GM19395 (cell line): ENCODE measurements at regions not wholly inside any gene's neighbourhood (a gene's known extent, or its start where the extent isn't known, plus 50 kb on each side); places are given as distances from the start of the nearest gene placed in this dataset.

ENCODE experiments used
- ATAC-seq: cut with Tn5 transposase; IDR thresholded peaks from one replicate; pipeline ENCODE4 v1.9.1; 2021; ENCODE audit warnings: mild to moderate bottlenecking, moderate library complexity; ENCODE audit not compliant: unreplicated experiment

DNA sequence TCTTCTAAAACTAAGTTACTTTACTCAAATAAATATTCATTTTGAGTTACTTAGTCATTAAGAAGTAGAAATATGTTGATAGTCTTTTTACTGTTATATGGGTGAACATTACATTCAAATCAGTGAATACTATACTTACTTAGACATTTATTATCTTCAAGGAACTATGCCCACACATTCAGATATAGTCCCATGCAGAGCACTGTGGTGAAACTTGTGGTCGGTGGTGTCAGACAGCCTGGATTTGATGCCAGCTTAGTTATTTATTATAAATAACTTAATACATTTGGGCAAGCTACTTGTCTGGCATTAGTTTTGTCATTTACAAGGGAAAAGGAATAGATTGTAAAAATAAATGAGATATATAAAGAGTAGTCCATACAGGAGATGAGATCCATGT is 149.5 kb downstream of the RAP2B start:
- ATAC-seq: no peak

DNA sequence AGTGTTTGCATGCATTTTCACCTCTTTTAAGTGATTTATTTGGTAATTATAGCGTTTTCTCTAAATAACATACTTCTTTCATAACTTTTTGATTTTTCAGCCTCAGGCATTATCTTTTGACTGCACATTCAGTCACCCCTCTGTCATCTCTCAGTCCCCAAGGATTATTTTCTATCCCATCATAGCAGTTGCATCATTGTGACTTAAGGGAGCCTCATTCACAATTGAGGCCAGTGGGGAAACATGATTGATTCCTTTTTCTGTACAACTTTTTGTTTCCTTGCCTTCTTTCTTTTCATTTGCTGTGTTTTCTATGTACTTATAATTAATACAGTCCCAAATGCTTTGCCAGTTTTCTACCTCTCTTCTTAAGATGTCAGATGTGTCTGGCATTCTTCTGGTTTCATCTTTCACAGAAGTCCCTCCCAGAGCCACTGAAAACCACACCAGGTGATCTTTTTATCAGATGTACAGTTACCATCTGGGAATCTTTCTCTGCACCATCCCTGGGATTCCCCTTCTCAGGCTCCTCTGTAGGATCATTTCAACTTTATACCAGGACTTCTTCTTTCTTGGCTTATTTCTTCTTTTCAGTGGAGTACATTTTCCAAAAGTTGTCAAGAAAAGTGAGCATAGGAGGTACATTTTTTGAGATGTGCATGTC is 151.4 kb downstream of the RAP2B start:
- ATAC-seq: no peak

DNA sequence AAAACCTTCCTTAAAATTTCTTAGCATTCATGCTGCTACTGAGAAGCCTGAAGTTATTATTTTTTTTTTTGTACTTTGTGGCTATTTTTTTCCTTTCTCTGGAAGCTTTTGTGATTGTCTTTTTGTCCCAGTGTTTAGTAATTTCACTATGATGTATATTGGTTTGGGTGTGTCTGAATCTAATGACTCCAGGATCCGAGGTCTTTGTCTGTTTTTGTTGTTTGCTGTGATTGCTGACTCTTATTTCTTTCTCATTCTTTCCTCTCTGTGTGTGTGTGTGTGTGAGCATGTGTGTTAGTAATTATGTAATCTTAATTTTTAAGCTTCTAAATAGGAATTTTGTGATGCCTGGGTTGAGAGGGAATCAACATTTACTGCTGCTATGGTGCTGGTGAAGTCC is 152.0 kb downstream of the RAP2B start:
- ATAC-seq: no peak

DNA sequence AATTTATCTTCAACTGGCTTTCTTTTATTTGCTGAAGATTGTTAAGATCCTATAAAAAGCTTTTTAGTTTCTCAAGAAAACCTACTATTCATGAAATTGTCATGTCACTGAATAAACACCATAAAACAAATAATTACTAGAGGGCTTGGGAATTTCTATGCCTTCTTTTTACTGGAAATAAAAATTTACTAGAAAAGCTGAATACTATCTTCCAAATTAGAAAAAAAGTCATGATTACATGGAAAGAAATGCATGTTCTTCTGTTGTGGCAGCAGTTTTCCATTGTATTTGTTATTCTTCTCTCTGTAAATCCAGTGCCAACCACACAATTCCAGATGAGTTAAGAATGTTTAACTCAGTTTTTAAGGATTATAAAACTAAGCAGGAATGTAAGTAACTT is 153.8 kb downstream of the RAP2B start:
- ATAC-seq: no peak

DNA sequence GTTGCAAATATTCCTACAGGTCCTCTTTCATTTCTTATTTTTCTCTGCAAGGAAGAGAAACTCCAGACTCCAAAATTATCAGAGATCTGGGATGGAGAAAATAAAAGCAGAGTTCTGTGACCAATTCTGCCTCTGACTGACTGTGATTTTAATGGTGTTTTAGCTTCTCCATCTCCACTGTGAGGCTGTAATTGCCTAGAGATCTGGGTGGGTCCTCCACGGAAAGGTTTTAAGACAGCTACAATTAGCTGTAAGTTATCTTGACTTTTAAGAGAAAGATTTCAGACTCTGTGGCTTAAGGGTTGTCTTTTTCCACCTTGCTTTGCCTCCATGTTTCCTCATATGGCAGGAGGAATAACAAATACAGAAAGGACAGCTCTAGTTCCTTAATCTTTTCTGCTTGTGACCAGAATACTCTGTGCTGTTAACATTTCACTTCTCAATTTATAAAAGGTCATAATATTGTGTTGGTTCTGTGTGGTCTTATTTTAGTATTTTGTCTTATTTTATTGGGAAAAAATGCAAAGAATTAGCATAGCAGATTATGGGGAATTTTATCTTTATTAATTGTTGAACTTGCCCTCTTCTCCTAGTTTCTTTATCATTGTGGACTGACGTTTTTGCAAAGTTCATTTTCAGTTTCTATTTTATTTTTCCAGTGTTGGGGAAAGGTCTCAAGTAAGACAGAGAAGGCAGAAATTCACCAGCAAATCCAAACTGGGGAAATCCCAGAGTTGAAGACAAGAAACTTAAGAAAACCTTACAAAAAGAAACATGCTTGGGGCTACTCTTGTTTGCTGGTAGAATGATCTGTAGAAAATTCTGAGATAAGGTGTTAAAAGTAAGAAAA is 157.9 kb downstream of the RAP2B start:
- ATAC-seq: no peak

DNA sequence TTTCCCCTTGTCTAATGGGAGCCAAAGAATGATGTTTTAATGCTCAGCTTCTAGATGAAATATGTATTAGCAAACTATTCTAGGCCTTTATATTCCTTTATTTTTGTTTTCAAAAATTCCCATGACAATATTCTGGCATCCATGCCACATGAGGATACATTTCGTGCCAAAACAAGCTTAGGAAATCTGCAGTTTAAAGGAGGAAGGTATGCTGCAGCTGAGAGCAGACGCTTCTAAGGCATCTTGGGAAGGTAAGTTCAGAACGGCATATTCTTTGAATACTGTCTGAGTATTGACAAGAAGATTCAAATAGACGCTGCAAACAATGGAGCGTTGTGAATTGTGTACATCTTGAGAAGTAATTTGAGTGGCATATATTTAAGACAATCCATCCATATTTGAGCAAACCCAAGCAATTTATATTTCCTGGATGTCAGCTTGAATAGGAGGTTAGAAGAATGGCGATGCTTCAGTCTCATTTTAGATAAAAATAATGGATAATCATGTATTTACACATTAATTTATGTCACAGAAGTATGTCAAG is 158.6 kb downstream of the RAP2B start:
- ATAC-seq: no peak

DNA sequence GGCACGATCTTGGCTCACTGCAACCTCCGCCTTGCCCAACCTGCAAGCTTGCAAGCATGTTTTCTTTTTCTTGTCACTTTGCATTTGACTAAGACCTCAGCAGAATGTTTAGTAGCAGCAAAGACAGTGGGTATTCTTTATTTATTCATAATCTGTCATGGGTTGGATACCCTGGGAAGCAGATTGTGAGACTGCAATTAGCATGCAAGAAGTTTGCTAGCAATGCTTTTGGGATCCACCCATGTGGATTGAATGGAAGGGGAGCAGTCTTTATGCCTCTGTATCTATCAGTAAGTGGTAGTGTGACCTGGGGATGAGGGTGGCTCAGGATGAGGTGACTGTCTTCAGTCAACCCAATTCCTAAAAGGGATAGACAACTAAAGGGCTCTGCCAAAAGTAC is 166.7 kb downstream of the RAP2B start:
- ATAC-seq: no peak

DNA sequence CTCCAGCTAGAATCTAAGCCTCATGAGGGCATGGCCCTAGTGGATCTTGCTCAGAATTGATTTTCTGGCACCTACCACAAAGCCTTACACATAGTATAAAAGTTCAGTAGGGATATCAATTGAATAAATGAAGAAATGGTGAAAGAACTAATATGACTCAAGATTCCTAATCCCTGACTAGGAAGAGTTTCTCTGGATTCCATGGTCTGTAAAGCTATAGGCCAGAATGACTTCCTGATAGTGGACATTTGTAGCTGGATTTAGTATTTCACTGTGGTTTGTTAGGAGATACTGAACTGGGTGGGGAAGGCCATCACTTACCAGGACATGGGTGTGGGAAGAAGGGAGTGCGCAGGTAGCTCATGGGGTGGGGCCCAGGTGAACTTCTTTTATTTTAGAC is 168.9 kb downstream of the RAP2B start:
- ATAC-seq: no peak

DNA sequence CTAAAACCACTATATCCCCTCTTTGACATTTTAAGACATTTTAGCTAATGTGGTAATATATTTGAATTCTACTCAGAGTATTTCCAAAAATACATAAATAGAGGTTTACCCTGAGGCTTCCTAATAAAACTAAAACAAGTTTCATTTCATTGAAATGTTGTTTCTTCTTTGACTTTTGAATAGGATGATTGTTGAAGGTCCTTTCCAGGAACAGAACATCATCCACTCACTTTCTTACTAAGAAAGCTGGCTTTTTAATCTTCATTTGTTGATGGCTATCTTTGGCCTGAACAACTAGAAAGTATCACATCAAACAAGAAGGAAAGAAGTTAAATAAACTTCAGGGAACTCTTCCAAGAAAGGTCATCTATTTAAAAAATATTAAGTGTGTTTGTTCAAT is 169.7 kb downstream of the RAP2B start:
- no peak for ATAC-seq

DNA sequence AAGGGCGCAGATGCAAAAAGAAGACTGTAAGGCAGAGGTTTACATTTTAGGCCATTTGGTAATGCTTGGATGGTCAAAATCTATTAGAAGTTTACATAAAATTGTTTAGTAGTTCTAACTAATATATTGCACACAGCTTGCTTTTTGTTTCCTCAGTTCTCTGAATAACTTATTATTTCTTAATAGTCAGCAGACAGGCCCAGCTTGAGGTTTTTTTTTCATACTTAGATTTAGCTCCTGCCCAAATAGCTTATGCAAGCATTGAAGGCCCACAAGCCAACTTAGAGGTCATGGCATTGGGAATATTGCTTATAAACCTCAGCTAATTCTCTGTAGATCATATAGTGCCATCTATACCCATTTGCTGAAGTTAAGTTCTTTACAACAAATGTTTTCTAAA is 172.5 kb downstream of the RAP2B start:
- no peak for ATAC-seq

DNA sequence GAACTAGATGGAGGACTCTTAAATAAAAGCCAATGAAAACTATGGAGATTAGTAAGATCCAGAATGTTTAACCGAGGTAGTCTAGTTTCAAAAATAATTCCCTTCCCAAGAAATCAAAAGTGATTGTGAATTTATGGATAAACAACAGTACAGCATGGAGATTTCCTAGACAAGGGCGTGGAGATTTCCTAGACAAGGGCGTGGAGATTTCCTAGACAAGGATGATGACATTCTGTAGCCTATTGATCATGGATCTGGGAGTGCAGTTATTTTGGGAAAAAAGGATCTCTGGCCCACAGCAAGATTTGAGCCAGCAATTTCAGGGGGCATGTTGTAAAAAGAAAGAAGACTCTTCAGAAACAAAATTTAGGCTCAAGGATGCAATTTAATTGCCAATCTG is 175.3 kb downstream of the RAP2B start:
- no peak for ATAC-seq

DNA sequence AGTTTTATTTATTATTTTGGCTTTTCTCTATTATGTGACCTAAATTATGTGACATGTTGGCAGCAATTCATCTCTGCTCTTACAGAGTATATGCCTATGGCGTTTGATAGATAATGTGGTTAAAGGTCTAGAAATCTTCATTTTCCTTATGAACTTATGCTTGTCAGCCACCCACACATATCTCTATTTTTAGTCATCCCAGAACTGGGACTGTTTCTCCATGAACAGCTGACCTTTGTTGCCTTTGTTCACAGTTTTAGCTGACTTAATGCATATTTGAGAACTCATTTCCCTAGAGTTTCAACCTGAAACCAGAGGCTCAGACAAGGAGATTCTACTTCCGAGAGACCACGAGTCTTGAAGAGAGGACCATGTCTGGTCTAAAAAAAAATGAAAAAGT is 176.5 kb downstream of the RAP2B start:
- no peak for ATAC-seq

DNA sequence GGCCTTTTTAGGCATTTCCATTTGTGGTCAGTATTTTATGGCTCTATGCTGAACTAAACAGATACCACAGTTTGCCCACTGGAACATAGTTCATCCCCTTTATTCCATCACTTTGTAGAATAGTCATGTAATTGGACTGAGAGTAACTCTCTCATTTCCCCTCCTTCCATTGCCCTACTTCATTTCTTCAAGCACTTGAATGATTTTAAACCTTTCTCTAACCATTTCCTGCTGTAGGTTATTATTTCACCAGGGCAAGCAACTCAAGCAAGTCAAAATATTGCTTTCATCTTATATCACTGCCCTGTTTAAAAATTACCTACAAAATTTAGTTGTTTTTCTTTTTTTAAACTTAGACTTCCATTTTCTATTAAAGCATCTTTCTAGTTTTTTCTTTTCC is 177.0 kb downstream of the RAP2B start:
- ATAC-seq: no peak

DNA sequence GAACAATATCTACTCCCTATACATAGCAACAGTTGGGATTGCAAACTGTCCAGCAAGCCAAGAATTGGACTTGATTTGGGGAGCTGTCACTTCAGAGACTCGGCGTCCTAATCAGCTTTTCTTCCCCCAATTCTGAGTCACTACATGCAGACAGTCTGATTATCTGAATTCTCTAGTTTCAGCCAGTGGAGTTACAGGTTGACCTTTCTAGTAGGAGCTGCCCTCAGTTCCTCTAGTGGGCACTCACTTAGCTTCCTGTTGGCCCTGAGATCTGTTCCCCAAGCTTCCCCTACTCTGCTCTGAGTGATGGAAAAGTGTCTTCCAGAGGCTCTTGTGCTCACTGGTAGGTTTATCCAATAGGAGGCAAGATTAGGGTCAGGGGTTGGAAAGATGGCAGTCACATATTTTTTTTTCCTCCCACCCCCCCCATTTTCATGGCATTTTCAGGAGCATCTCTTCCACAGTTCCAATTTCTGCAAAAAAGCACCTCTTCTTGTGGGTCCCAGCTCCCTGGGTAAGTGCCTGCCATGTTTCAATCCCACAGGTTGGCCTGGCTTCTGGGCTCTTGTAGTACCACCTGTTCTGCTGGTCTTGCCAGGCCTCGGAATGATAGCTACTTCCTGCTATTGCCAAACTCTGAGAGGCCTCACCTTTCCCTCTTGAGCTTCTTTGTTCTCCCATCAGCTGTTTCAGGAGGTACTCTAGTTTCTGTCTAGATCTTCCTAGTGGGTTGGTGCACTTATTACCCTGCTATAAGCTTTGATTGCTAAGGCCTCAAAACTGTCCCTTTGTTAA is 182.2 kb downstream of the RAP2B start:
- no peak for ATAC-seq

DNA sequence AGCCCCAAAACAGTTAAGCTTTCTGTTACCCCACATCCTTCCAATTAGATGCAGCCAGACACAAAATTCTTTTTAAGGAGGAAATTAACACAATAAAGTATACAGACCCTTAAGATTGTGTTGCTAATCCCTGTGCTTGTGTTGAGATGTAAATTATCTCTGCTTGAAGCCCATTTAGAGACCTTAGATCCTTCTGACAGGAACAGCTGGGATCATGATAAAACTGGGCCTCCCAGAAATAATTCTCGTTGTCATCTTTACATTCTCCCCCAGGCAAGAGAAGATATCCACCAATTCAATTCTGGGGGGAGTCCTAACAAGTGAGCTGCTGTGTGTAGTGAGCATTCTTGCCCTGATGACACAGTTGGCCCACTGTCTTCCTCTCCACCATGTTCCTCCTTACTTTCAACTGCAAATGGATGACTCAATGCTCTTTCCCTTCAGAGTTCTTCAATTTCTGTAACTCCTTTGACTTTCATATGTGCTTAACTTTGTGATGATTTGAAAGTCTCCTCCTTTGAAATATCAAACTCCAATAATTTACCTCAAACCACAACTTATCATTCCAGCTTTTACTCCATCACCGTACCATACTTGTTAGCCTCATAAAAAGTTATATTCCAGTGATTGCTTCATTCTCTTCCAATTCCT is 186.6 kb downstream of the RAP2B start:
- no peak for ATAC-seq

DNA sequence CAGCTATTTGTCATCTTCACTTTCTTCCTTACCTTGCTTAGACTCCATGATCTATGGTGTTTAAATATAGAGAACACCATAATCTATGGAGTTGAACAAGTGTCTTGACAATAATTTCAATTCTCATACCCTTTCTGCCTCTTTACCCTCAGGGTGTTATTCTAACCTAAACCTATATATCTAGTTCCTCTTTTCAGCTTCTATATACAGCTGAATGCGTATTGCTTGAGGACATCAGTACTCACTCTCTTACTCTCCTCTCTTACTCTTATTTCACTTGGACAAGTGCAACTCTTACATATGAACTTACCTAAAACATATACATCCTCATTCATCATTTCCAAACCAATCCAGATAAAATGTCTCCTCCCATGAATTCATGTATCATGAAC is 187.1 kb downstream of the RAP2B start:
- ATAC-seq: peak; percentile 86

DNA sequence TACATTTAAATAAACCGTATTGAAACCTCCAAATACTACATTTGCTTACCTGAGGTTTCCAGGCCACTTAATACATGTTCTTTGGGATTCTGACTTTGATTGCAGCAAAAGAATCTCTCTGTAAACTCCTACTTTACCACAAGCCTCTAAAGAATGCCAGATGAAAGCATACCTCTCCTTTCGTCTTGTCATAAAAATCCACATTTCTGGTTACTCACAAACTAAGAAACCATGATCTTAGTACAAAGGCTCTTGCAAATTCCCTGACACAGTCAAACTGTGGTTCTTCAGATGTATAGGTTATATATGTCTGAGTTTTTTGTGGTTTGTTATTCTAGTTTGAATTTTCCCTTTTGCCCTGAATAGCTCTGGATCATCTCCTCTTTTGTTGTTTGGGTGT is 188.4 kb downstream of the RAP2B start:
- ATAC-seq: no peak

DNA sequence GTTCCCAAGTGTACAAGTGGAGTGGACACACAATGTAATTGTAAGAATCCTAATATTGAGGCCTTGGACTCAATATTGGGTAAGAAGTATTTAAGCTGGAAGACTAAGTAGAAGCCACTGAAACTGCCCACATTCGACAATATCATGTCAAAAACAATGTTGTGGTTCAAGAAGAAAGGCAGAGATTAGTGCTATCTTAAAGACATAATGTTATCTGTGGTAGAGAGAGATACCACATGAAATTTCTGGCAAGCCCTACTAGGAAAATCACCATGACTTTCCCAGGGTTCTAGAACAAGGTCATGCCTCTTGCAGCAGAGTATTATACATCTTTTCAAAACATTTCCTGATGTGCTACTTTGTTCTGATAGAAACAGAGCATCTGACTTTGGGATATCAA is 192.6 kb downstream of the RAP2B start:
- ATAC-seq: no peak

DNA sequence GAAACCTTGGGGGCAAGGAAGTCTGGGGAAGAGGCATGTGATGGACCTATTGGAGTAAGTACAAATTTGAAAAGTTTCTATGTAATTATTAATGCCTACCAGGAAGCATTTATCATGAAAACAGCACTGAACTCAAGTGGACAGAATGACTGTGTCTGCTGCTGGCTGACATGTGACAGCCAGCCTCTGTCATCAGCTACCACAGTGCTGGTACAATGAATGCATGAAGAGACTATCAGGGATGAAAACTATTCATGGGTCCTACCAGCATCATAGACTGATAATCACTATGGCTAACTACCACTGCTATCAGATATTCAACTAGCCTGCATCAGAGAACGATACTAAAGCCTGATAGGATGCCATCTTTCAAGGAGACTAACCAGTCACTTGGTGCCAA is 193.5 kb downstream of the RAP2B start:
- no peak for ATAC-seq

DNA sequence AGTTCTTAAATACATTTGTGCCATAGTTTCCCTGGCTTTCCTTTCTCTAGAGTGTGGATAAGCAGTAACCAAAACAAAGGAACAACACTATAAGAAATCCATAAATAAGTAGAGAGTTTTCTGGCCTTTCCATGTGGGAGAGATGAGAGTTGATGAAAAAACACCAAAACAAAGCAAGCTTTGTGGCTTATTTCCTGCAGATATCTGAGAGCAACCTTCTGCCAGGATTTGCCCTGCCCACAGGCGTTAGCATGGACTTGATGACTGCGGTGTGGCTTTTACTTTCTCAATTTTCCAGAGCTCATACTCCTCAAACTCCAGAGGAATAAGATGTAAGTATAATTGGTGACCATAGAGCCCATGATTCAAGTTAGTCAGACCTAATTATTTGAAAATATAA is 194.9 kb downstream of the RAP2B start:
- no peak for ATAC-seq

DNA sequence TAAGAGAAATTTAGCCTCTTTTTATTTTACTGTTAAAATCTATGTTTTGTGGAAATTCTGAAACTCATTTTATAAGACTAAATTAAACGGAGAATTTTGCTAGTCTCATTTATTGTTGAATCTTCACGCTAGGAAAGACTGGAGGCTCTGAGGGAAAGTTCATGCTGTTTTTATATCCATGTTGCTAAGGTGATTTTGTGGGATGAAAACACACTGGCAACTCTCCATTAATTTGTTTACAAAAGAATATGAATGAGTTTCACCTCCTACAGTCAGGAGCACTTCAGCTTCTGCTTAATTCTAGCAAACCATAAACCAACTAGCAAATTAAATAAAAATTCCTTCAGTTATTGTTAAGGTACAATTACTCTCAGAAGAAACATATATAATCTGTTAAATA is 195.4 kb downstream of the RAP2B start:
- no peak for ATAC-seq
